RPMI7951 (cell line): ENCODE measurements at regions not wholly inside any gene's neighbourhood (a gene's known extent, or its start where the extent isn't known, plus 50 kb on each side); places are given as distances from the start of the nearest gene placed in this dataset.

Experiments used
- DNase-seq: peaks from one replicate; pipeline ENCODE4 v3.0.0-alpha.2; 2012; ENCODE audit warnings: low read depth

DNA sequence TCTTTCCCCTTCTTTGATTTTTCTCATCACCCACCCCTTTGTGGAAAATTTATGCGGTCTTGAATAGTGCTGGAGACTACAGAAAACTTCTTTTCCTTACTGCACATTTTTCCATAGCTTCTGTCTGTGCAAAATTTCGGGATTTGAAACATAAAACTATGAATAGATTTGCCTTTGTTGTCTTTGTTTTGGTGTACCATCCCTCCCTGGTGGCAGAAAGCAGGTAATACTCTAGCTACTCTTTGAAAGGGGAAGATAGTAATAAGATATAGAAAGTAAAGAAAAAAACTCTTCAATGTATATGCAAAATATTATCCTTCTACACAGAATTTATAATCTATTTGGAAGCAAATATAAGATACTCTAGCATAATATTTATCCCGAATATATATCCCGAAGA is 79.1 kb upstream of the LMO3 start:
- DNase-seq = no peak

GRCh38 chr12:16681196-16681595 is 75.2 kb upstream of the LMO3 start:
- DNase-seq = no peak

GRCh38 chr12:16675438-16675837 is 69.5 kb upstream of the LMO3 start:
- no peak for DNase-seq

- no peak for DNase-seq
Measured at GRCh38 chr12:16674885-16675284, 68.9 kb upstream of the LMO3 start.

DNA sequence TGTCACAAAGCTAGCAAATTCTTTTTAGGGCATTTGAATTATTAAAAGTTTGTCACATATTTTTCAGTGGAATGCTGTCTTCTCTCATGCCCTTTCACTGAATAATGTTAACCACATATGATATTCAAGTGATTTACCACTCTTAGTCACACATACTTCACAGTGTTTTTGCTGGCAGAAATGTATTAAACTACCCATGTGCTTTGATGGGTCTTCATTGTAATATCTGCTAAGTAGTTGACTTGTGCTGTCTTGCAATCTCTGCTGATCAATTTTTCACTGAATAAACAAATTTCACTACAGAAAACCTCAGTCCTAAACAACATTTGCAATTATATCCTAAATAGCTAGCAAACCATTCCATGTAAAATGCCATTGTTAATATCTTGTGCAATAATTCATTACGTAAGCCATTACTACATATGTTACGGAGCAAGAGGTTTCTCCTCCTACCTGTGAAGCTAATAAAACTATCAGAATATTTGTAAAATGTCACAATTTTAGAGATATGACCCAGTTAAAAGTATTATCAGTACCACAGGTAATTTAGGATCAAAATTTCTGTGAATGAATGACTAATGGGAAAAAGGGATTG is 64.6 kb upstream of the LMO3 start:
- DNase-seq = no peak

DNA sequence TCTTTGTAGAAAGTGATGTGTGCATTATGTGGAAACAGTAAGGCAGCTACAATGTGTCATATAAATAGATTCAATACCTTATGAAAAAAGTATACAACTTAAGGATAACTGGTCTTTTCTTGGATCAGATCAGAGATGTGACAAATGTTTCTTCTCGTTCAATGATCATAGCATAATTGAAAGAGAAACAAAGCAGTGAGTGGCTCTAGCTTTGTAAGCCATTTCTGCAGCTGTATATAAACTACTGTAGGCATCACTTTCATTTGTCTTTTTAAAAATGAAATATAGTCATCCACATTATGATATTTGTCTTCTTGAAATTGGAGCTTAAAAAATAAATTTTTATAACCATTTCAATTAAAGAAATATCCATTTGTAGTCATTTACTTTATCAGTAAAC is 63.8 kb upstream of the LMO3 start:
- DNase-seq = no peak

GRCh38 chr12:16668198-16668597 is 62.2 kb upstream of the LMO3 start:
- DNase-seq = no peak

GRCh38 chr12:16658699-16659098 is 52.7 kb upstream of the LMO3 start:
- DNase-seq = no peak
